Right renal cortex interstitium (tissue), 3 donors: ENCODE measurements at regions not wholly inside any gene's neighbourhood (a gene's known extent, or its start where the extent isn't known, plus 50 kb on each side); places are given as distances from the start of the nearest gene placed in this dataset.

ENCODE experiments used
- DNase-seq, 3 donors: peaks; one replicate each; pipeline ENCODE4 v3.0.0-alpha.2; 2013; ENCODE audit warnings: low read depth in 3 of 3, low spot score in 2 of 3

DNA sequence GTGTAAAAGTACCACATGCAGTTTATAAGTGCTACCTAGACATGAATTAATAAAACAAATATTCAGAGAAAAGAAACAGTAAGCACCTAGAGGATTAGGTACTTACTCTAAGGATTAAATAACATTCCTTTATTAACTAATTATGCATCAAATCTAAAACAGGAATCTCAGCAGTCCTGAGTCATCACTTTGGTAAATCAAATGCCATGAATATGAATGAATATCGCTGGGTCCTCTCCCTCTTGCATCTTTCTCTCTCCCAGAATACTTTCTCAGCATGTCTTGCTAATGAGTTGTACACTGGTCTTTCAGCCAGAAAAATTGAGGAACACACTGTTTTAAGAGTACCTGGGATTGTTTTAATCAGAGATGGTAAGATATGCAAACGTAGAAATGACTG is 225.5 kb upstream of the NFE2L3 start:
- DNase-seq, result no peak

DNA sequence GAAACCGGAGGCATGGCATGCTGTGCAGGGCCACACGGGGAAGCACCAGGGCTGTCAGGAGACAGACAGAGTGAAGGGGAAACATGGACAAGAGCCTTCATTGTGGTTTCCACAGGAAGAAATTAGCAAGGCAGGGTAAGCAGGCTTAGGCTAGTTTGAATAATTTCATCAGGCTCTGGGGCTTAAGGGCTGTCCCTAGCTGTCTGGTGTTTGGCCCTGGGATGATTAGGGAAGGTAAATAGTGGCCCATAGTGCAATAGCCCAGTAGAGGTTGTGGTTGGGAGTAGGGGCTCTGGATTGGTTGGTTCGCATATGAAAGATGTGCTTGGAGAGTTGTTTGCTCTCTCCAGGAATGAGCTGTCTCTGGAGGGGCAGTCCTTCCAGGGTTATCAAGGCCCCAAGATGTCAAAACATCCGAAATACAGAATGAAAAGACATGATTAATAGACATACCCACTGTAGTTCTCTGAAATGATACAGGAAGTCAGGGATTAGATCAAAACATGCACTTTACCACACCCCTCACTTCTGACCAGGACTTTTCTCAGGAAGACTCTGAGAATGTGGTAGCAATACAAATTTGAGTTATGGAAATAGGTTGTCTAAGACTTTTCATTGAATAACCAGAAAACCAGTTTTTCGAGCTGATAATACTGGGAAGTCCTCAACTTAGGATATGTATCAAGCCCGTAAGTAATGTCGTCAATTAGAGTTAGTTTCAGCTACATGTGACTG is 224.9 kb upstream of the NFE2L3 start:
- DNase-seq, result no peak

DNA sequence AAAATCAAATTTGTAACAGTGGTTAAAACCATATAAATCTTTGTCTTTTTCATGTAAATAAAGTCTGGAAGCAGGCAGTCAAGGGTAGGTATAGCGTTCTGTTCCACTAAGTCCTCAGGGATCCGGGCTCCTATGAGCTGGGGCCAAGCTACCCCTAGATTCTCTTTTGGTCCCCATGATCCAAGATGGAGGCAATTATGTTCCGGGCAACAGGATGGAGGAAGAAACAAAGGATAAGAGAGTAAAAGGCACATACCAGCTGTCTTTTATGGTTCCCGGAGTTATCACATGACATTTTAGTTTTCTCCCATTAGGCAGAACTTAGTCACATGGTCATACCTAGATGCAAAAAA is 224.4 kb upstream of the NFE2L3 start:
- no peak for DNase-seq

DNA sequence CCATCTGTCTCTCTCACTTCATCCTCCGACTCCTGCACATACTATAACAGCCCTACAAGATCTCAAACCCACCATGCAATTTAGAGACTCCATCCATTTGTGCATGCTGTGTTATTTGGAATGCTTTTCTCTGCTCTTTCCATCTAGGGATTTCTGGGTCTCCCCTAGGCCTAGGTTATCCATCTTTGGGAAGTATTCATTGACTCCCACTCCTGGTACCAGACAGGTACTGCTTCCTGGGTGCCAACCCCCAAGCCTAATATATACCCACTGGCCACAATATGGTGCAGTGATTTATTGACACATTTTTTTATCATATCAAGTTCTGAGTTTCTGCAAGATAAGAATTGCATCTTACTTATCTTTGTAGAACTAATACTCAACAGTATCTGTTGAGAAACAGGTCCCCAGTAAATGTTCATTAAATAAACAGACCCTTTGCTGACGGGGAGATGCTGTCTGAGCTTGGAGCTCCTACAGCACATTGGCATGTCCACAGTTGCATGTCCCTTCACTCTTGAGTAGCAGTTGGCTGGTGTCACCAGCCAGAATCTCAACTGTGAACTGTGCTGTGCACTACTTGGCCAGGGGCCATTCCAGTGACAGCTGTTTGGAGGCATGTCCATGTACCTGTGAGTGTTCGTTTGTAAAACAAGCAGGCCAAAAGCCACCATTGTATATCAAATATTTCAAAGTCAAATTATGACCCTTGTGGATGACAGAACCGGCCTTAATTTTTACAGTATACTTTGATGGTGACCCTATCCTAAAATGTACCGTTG is 223.3 kb upstream of the NFE2L3 start:
- DNase-seq, result no peak

DNA sequence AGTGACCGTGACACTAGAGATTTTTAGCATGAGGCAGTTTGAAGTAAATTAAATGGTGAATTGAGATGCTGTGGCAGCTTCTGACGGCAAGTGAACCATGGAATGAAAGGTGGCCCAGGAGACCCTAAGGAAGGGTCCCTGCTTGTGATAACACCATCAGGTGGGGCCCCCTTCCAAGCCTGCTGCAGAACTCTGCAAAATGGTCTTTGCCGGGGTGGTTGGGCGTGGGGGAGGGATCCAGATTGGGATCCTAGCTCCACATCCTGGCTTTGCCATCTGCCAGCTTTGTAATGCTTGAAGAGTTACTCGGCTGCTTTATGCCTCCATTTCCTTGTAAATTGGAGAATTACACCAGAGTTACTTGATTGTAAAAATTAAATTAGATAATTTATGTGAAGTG is 222.6 kb upstream of the NFE2L3 start:
- DNase-seq, result no peak

DNA sequence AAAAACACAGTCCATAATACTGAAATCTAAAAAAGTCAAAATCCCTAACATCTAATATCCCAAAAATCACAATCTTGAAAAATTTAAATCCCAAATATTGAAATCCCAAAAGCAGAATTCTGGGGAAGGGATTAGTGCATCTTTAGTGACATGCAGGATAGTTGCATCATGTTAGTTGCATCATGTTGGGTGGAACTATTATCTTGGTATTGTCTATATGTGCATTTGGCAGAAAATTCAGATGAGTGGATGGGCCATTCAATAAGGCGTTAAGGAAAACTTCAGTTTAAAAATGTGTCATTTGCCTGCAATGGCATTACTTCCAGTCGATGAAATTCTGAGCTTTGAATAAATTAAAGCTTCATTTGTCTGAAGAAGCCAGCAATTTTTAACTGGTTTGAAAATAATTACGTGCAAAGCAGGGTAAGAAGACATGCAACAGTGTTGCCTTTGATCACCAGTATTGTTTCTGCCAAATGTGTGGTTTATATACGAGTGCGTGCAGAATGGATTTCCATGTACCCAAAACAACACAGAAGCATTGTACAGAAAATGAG is 221.4 kb upstream of the NFE2L3 start:
- no peak for DNase-seq

DNA sequence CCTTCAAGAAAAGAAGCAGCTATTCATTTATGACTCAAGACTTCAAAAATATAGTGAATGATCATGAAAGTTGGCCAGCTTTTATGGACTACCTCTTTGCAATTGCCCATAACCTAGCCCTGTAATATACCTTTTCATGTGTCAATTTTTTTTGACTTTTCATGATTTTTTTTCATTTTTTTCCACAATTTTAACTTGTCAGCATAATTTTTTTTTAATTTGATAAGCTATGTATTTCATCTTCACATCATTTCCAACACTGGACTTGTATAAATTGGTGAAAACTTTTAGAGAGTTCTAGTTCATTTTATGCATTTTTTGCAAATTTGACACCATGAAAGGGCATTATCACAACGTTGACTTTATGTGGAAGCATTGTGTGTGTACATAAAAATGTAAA is 220.8 kb upstream of the NFE2L3 start:
- DNase-seq, result no peak

DNA sequence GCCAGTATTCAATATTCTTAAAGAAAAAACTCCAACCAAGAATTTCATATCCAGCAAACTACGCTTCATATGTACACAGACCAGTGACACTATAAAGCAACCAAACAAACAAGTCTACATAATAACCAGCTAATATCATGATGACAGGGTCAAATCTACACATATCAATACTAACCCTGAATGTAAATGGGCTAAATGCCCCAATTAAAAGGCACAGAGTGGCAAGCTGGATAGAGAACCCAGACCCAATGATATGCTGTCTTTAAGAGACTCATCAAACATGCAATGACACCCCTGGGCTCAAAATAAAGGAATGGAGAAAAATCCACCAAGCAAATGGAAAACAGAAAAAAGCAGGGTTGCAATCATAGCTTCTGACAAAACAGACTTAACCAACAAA is 218.1 kb upstream of the NFE2L3 start:
- no peak for DNase-seq

DNA sequence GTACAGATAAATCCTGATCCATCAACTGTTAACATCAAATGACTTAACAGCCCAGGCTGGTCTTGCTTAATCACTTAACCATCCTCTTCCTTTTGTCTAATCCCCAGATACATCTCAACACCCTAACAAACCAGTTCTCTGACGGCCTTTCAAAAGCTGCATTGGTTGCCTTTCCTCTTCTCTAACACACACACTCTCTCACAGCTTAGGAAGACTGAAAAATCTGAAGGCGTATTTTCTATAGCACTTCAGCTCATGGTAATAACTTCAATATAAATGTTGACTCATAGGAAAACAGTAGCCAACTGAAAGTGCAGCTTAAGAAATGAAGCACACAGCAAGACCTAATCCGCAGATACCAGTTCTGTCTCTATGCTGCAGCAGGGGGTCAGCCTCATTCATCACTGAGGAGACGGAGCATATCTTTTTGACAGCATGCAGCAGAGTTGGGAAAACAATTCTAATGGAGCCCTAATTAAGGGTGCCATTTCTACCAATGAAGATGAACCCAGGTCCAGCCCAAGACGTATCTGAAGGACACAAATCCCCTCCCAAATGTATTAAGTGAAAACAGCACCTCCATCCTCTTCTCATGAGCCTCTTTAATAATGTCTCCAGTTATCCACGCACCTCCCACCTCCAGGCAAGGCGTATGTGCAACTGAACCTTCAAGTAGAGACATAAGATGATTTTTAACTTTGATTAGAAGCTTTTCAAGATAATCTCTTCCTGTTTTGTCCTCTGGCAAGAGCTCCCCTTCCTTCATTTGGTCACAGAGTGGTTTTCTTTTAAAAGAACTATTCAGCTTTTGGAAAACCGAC is 211.7 kb upstream of the NFE2L3 start:
- no peak for DNase-seq

DNA sequence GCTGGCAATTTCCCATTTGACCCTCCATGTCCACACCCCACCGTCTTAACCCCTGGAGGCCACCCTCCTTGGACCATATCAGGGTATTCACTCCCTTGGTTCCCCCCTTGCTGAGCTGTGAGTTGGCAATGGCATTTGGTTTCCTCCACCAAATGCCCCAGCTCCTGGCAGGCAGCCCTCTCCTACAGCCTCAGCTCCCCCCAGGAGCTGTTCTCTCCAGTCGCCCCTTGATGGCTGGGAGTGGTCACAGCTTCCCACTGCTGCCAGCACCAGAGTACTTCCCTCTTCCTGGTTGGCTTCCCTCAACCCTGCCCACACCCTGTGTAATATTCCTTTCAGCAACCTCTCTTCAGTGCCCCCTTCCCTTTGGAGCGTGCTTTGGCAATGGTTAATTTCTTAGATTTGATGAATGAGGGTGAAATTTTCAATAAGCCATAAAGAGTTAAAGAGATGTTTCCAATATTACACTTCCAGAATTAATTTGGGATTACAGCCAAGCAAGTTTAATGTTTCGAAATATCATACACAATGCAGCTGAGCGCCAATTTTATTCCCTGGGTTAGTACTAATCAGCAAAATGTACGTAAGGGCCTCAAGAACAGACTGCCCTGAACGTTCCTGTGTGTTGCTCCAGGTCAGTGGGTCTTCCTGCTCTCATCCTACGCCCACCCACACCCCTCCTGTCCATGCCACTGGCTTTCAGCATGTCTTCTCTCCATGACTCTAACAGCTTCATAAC is 207.1 kb upstream of the NFE2L3 start:
- DNase-seq, result no peak

DNA sequence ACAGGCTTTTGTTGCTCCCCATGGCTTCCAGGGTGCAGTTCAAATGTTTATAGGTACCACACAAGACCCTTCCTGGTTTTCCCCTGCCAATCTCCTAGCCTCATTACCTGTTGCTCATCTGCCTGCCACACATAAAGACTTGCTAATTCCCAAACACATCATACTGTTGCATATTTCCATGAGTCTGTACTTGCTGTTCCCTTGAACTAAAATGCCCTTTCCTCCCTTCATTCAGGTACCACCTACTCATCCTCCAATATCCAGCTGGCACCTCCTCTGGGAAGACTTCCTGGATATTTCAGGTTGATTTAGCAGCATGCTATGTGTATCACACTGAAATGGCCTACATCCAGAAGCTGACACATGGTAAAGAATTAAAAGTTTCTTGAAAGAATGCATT is 206.4 kb upstream of the NFE2L3 start:
- no peak for DNase-seq

DNA sequence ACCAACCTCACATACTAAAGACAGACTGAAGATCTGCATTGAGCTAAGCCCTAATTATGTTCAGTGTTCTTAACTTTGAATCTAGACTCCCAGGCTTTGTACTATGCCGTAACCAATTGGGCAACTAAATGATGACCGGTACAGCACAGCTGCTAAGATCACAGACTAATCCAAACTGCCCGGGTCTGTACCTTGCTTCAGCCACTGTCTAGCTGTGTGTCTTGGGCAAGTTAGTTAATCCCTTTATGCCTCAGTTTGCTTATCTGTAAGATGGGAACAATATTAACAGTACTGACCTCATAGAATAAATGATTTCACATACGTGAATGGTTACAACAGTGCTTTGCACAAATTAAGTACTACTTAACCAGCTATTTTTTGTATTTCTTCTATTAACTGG is 205.8 kb upstream of the NFE2L3 start:
- DNase-seq, result no peak

DNA sequence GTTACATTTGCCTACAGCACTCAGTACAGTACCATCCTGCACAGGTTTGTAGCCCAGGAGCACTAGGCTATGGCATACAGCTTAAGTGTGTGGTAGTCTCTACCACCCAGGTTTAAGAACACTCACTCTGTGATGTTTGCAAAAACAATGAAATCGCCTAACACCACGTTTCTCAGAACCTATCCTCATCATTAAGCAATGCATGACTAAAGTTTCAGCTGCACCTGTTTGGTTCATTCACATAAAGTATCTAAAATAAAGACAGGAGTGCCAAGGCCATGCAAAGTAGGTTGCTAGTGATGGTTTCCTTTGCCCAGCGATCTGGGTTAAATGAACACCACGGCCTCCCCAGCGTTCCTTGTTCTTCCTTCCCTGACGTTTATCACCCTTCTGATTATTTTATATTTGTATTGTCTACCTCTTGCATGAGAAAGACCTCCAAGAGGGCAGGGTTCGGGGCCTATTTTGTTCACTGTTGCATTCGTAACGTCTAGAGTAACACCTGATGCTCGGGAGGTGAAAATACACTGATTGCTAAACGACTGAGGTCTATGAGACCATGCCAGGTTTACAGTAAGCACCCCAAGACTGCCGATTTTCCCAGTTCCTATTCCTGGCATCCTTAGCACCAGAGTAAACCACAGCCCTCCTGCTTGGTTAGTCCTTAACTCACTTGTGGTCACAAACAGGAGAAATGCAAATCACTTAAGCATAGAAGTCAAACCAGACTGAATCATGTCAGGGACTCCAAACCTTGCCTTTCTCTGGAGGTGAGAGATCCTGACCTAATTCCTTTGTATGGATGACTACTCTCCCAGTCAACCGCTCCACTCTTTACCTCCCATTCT is 204.1 kb upstream of the NFE2L3 start:
- no peak for DNase-seq

DNA sequence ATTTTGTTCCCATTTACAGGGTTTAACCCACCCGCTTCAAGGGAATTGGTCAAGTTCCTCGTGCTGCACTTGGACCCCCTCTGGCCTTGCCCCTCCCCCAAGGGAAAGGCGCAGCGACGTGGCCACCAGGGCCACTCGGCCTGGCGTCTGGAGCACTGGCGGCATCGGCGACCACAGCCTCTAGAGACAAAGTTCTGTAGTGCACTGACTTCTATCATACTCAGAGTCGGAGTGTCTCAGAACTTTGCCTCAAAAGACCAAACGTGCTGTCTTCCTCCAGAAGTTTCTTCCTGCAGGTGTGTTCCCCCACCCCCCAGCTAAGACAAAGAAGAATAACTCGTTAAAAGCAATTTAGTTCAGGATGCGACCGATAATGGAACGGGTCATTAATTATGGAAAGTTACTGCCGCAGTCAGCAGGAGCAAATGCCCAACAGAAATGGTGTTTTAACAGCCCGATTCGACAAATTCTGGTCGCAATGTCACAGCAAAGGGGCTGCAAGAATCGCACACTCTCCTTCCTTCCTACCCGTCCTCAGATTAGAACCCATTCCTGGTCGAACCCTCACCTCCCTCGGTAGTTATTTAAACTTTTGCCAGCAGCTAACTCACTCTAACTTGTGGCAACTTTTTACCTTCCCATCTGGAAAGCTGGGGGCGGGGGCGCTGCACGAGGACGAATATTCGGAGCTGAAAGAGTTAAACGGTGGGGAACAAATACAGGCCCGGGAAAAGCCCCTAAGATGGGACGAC is 202.1 kb upstream of the NFE2L3 start:
- DNase-seq, result peak in 2 of 3 donors; percentile 32 to 41

DNA sequence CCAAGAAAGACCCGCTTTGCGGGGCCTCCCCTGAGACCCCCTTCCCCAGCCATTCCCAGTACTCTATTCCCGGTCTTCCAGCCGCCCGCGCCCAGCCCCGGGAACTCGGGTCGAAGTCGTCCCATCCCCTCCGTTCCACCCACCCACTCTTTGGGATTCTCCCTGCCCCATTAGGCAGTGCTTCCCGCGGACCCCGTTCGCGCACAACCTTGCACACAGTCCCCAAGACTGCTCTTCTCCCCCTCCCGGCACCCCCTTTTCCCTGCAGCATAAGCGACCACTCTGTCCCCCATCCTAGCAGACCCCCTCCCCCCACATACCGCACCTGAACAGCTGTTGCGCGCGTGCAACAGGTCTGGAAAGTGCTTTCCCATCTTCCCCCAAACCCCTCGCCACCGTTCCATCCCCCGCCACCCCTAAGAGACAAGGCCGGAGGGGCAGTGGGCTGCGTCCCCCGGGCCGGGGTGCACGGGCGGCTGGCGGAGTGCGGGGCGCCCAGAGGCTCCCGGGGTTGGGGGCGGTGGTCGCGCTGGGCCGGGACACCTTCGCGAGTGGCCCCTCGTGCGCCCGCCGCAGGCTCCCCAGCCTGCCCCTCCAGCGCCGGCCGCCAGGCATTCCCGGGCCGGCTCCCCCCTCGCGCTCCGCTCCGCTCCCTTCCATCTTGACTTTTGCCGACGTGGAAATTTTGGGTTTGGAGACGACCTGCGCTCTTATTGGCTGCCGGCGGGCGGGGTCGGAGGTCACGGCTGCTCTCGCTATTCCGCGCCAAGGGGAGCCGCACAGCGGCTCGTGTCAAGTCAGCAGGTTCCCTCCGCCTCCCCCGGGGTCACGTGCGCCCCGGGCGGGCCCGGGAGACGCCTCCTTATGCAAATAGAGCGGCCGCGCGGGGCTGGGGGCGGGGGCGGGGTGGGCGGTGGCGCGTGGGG is 201.2 kb upstream of the NFE2L3 start:
- peak in 2 of 3 donors; percentile 56 to 79 for DNase-seq

DNA sequence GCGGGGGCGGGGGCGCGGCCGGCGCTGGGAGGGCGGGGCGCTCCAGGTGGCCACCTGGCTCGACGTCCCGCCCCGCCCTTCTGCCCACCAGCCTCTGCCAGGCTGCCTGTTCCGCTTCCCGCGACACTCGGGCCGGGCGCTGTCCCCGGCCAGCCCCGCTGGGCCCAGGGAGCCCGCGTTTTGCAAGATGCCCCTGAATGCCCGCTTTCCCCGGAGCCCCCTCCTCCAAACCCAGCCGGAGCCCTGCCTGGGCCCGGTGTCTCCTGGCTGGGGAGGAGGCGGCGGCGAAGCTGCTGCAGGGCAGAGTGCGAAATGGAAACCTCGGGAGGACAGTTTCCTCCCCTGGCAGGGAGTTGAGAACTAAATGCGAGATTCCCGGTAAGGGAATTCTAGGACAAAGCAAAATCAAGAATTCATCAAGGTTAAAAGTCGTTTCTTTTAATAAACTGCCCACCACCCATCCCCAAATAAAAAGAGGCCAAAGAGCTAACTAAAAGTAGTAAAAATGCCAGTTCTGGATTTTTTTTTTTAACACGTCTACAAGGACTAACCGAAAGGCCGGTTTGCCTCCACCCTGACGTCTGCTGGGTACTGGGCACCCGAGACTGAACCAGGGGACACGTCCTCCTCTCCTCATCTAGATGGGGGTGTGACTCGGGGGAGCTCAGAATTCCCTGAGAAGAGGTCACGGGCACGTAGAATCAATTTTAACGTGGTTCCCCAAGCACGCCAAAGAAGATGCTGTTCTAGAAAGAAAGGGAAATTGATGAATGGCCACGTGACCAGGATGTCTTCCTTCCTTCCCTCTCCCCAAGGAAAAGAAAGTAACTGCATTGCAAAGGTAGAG is 200.4 kb upstream of the NFE2L3 start:
- peak in 2 of 3 donors; percentile 27 to 36 for DNase-seq
